ENCODE measurements at regions not wholly inside any gene's neighbourhood (a gene's known extent, or its start where the extent isn't known, plus 50 kb on each side); places are given as distances from the start of the nearest gene placed in this dataset.
A peak's percentile ranks its signal among the peaks of the same experiment; 100 is the strongest.
"Not testable (repeated sequence)": the region's sequence is repeated elsewhere in the genome, so short reads cannot be mapped to it uniquely, and the experiment has no call there.

- DNase-seq: no peak
Observed at GRCh38 chr5:102617191-102618187, 118.7 kb upstream of the SLCO6A1 start.

GRCh38 chr5:102622262-102622661 is 123.5 kb upstream of the SLCO6A1 start:
- DNase-seq: no peak

DNA sequence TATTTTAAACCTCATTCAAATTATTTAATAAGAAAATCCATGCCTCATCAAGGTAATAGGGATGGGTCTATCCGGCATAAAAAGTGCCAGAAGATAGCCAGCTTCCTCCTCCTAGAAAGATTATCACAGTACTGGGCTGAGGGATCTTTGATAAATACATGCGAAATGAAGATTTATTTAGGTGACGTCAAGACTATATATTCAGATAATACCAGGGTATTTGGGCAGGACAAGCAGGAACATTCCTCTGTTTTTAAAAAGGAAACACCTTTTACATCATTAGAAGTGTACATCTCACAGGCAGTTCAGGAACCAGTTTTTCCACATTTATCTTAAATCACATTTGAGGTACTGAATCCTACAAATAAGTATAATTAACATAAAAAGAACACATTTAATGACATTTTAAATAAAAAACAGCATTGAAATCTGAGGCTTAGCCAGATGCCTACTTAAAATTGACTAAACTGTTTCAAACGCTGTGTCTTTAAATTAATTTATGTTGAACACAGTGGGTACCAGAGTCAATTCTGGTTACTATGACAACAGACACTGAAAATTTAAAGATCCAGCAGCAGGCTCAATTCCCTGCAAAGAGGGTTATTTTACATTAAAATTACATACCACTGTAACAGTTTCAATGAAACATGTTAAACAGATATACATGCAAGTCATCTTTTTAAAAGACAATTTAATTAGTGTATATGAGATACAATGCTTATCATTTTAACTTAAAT is 124.7 kb upstream of the SLCO6A1 start:
- DNase-seq: no peak

GRCh38 chr5:102624405-102624804 is 125.6 kb upstream of the SLCO6A1 start:
- DNase-seq: no peak

DNA sequence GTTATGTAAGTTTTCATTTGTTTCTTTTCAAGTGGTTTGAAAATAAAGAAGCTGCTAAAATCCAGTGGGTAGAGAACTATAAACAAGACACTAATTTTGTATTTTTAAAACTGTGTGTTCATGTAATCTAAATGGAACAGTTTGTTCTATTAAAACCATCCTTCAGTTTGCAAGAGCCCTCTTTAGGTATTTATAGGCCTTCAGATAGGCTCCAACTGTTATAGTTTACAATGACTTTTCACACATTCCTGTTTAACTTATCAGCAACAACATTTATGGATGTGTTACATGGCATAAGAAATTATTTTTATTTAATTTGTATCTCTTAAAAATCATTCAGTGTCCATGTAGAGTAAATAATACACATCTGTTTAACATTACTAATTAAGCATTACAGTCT is 126.7 kb upstream of the SLCO6A1 start:
- no peak for DNase-seq

DNA sequence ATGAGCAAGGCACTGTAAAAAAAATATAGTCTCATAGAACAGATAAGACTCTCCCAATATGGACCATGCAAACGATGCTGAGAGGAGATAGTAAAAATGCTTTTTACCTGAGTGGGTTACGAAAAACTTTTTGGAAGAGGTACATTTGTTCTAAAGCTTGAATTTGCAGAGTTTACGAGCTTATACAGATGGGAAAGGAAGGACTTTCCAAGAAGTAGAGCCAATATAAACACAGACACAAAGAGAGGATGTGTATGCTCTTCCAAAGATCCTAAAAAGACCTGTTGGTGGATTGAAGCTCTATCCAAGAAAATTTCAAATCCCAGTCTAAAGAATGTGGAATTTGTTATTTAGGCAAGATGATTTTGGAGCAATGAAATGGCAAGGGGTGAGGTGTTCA is 127.1 kb upstream of the SLCO6A1 start:
- DNase-seq: no peak

DNA sequence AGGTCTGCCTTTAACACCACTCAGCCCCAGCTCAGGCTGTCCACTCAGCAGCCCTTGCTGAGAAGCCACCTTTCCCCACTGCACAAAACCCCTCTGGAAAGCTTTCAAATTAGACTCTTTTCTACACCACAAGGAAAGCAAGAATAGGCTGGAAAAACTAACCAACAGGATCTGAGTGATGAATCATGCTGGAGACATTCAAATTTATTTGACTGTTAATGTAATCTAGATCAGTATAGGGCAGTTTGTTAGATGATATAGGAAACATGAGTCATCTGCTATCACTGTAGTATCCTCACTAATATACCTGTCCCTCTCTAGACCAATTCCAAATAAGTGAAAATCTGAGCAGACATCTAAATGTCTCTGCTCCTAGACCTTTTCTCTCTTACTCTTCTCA is 127.8 kb upstream of the PAM start:
- DNase-seq: no peak

DNA sequence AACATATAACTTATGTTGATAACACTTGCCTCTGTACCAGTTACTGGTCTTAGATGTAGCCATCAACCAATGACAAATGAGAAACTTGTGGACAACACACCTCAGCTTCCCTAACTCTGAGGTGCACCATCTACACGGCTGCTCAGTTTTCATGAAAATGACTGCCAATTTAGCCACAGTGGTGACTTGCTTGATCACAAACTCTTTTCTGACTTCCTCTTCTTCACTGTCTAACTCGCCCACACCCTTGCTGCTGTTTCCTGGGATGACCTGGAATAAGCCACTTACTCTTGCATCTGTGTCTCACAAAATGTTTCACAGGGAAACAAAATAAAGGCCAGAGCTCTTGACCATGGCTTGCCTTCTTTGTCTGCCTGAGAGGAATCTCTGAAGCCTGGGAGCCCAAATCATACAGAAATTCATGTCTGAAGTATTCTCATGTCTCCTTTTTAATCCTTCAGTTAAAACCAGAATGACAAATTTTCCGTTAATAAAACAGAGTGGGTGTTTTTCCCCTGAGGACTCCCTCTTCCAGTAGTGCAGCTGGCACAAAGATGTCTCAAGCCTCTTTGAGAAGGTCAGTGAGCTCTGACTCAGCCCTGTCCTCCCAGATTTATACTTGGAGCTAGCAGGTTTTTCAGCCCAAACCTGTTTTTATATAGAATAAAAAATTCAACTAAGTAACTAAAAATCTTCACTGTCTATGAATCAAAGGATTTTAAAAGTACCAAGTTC is 126.5 kb upstream of the PAM start:
- DNase-seq: peak; percentile 16

DNA sequence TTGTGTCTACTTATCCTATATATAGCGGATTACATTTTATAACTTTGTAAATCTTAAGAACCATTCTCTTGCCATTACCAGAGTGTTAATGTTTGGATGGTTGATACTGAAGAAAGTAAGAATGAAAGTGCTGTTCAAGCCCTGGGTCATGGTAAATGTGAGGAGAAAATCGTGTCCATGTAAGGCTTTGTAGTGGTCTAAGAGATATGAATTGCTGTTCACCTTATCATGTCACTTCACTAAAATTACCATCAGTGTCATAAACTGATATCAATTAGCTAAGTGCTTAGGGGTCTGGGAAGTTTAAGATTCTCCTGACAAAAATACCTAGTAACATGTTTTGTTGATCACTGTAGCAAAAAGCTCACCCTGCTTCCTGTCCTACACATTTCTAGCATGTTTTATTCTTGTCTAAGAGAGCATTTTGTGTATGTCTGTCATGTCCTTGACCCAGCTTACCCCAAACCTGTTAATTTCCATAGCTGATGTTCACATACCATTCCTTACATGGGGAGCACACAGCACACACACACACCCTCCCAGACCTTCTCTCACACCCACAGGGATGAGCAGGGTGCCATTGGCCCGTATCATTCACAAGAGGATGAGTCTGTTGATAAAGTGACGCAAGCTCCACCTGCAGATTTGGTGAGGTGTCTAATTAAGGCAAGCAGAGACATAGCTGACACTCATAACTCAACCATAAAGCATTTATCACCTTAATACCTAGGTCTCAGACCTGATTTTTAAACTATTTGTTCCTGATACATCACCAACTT is 125.1 kb upstream of the PAM start:
- no peak for DNase-seq

DNA sequence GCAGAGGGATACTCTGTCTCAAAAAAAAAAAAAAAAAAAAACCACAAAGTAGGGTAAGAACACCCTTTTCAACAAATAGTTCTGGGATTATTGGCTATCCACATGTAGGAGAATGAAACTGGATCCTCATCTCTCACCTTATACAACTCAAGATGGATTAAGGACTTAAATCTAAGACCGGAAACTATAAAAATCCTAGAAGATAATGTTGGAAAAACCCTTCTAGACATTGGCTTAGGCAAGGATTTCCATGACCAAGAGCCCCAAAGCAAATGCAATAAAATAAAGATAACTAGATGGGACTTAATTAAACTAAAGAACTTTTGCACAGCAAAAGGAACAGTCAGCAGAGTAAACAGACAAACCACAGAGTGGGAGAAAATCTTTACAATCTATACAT is 119.7 kb upstream of the PAM start:
- DNase-seq: not testable (repeated sequence)

DNA sequence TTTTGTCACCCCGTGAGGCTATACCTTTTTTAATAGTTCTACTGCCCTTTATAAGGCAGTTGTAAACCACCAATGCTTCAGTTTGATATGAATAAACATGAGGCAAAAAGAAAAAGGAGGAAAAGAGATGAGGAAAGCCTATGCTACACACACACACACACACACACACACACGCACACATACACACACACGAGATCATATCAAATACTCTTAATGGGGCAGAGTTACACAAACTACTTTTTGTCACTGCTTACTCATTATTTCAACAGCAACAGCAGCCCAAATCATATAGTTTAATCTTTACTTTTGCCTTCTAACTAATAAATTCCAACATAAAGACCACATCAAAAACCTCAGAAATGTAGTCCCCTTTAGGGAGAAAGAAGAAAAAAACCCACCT is 116.8 kb upstream of the PAM start:
- no peak for DNase-seq

DNA sequence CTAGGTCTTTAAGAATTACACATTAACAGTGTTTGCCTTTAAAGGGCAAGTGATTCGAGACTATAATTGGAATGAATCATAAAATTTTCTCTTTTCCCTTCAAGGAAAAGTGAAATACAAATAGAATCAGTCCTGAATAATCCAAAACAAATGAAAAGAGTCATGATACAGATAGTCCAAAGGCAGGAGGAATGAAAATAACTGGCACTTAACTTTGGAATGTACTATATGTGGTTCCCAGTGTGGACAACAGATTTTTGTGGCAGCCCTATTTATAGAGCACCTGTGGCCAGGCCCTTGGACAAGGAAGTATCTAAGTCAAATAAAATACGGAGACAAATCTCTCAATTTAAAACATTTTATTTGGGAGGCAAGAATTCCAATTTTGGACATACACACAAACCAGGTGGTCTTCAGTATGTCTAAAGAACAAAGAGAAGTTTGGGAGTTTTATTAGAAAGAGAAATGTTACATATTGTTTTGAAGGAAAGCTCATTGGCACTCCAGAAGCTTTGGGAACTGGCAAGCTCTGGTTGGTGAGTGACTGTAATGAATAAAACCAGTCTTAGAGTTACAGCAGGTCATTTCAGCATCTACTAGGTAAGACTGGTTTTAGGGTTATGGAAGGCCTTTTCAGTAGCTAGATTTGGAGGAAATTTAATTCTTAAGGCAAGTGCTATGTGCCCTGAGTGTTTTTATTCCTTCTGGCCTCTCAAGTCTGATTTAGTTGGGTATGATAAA is 116.0 kb upstream of the PAM start:
- no peak for DNase-seq

DNA sequence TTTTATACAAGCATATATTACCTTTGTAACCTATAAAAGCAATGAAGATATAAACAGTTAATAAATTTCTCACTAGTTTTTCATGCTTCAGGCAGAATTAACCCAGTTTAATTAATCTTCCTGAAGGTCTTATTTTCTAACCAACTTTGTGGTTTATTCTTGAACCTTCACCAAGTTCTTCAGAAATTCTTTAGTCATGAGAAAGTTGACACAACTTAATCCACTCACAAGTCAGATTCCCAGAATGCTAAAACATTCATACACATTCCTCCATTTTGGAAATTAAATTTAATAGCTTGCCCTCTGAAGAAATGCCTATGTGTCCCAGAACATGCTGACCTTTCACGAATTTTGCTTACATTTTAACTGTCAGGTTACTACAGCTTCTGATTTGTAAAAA is 105.4 kb upstream of the PAM start:
- no peak for DNase-seq

GRCh38 chr5:102651466-102651865 is 103.6 kb upstream of the PAM start:
- no peak for DNase-seq

DNA sequence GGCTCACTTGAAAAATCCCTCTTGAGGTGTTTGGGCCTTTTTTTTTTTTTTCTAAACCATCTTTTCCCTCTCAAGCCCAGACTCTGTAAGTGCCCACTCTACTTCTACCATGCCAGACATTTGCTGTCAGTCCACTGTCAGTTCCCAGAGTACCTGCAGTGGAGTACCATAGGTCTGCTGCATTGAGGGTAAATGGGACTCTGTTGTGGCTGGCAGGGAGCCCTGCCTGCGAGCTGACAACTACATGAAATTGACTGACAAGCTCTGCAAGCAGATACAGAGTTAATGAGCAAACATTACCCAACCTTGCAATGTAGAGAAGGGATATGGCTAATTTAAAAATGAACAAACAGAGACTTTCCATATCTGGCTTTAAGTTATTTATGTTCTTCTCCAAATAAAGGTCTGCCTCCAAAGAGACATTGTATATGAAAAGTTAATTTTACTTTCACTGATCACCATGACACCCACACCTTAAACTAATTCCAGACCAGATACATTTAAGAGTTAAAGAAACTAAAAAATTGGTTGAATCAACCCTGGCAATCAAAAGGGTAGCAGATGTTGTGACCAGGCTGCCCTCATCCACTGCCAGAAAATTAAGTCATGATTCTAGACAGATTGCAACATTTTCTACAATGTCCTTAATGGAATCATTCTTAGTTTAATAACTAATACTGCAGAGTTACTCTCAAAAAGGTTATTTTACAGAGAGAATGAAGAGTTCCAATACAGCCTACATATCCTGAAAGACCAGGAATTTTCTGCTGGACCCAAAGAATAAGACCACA is 100.4 kb upstream of the PAM start:
- DNase-seq: no peak

- no peak for DNase-seq
Observed at GRCh38 chr5:102659151-102659550, 96.0 kb upstream of the PAM start.

DNA sequence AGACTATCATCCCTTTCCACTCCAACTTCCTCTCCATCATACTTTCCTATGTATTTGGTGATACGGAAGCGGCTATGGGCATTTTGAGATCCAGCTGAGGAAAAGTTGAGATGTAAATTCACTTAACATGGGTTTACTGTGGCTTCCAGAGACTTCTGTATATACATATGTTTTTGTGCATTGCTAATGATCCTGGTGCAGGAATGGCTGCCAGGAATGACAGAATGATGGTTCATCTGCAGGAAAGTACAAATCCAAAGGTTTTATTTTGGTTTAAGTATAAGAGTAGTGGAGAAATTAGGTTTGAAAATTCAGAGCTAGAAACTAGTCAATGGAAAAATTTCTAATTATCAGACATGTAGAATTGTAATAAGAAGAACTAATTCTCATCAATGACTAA is 95.0 kb upstream of the PAM start:
- DNase-seq: no peak

- DNase-seq: no peak
Observed at GRCh38 chr5:102663749-102664530, 91.2 kb upstream of the PAM start.

GRCh38 chr5:102664616-102665335 is 90.3 kb upstream of the PAM start:
- no peak for DNase-seq

Measured in amniotic stem cell (primary cell).